HCT116 (cell line): ENCODE measurements at regions not wholly inside any gene's neighbourhood (a gene's known extent, or its start where the extent isn't known, plus 50 kb on each side); places are given as distances from the start of the nearest gene placed in this dataset.

Experiments used
- CBX3 ChIP-seq: IDR thresholded peaks from 2 replicates; pipeline ENCODE4 v1.6.1; 2012; ENCODE audit warnings: low read depth
- CEBPB ChIP-seq: IDR thresholded peaks from 2 replicates; pipeline ENCODE4 v1.6.1; 2012; ENCODE audit warnings: low read depth
- CTCF ChIP-seq, 3 experiments: fragments of 200-600 bp in 1 of 3; sonication (generic) in 1 of 3; IDR thresholded peaks in 2 of 3; conservative IDR thresholded peaks in 1 of 3; 2 replicates each; pipeline ENCODE4 v1.5.1; 2012 to 2017; ENCODE audit warnings: low read depth in 2 of 3, low read length in 2 of 3, antibody characterized with exemption in 1 of 3, borderline replicate concordance in 1 of 3, control low read depth in 1 of 3, mild to moderate bottlenecking in 1 of 3, mixed read lengths in 1 of 3, mixed run types in 1 of 3, moderate library complexity in 1 of 3; ENCODE audit not compliant: insufficient read depth in 1 of 3
- ELF1 ChIP-seq: IDR thresholded peaks from 2 replicates; pipeline ENCODE4 v1.6.1; 2012; ENCODE audit warnings: low read depth, borderline replicate concordance
- EZH2 ChIP-seq: fragments of 200-600 bp; sonication (generic); IDR thresholded peaks from 2 replicates; pipeline ENCODE4 v1.6.1; 2017; ENCODE audit warnings: antibody characterized with exemption, mixed run types
- FOSL1 ChIP-seq: IDR thresholded peaks from 2 replicates; pipeline ENCODE4 v1.6.1; 2012; ENCODE audit warnings: low read depth
- JUND ChIP-seq: IDR thresholded peaks from 2 replicates; pipeline ENCODE4 v1.6.1; 2012
- POLR2A ChIP-seq: IDR thresholded peaks from 2 replicates; pipeline ENCODE4 v1.7.0; 2011; ENCODE audit warnings: borderline replicate concordance; ENCODE audit not compliant: insufficient read depth, insufficient read length; ENCODE audit errors: extremely low read depth
- POLR2AphosphoS5 ChIP-seq: IDR thresholded peaks from 2 replicates; pipeline ENCODE4 v1.6.1; 2011; ENCODE audit warnings: mild to moderate bottlenecking, low read depth, low read length, moderate library complexity
- SIN3A ChIP-seq: IDR thresholded peaks from 2 replicates; pipeline ENCODE4 v1.6.1; 2012; ENCODE audit warnings: low read depth
- YY1 ChIP-seq: IDR thresholded peaks from 2 replicates; pipeline ENCODE4 v1.6.1; 2011; ENCODE audit warnings: low read length, low read depth, moderate library complexity, mild to moderate bottlenecking; ENCODE audit not compliant: insufficient replicate concordance; ENCODE audit errors: extremely low read depth
- ZFX ChIP-seq: fragments of 450-650 bp; IDR thresholded peaks from 2 replicates; pipeline ENCODE4 v1.6.1; 2017

GRCh38 chr17:69620363-69620762 is 205.9 kb downstream of the MAP2K6 start:
- TF ChIP-seq POLR2A (no peak), POLR2AphosphoS5 (no peak), JUND (no peak), SIN3A (no peak), ELF1 (no peak), CTCF (IDR thresholded peaks at IDR 0.05 in 2 of 3, conservative IDR thresholded peaks at IDR 0.05 in 1 of 3; ENCODE audit: borderline replicate concordance in 1 of 3, insufficient read depth in 1 of 3, low read depth in 2 of 3, low read length in 2 of 3) (no peak), CBX3 (no peak), CEBPB (no peak), FOSL1 (no peak), ZFX (no peak), EZH2 (no peak), YY1 (no peak)
